ENCODE measurements at regions not wholly inside any gene's neighbourhood (a gene's known extent, or its start where the extent isn't known, plus 50 kb on each side); places are given as distances from the start of the nearest gene placed in this dataset.
"Not testable (repeated sequence)": the region's sequence is repeated elsewhere in the genome, so short reads cannot be mapped to it uniquely, and the experiment has no call there.

GRCh38 chr14:55789406-55789805 is 209.4 kb downstream of the KTN1 start:
- H3K27me3 ChIP-seq: no peaks in the 10 kb centered on the region
- intact Hi-C loops (cut with DNase I): no loop called here
- ATAC-seq (no peak), DNase-seq (no peak)
- H3K9me3 ChIP-seq: no peaks in the 10 kb centered on the region
- no peak overlapping the region for H3K4me3 ChIP-seq
- 95 to 100% (median 97%) methylated on average over 2 of the region's 2 CpGs for WGBS, 4 donors
- H3K36me3 ChIP-seq: no peaks in the 10 kb centered on the region
- peaks cover 0 to 25% (median 0%) of the 10 kb centered on the region in 12 donors for H3K4me1 ChIP-seq
- TF ChIP-seq CTCF (IDR thresholded peaks at IDR 0.05): no peak
- TF ChIP-seq POLR2A (IDR thresholded peaks at IDR 0.05): no peak
- no peak overlapping the region for H3K27ac ChIP-seq

GRCh38 chr14:55794655-55795595 is 214.9 kb downstream of the KTN1 start:
- TF ChIP-seq CTCF (IDR thresholded peaks at IDR 0.05) (no peak), POLR2A (IDR thresholded peaks at IDR 0.05) (no peak)
- H3K4me1 ChIP-seq: peaks cover 0 to 19% (median 0%) of the 10 kb centered on the region in 12 donors

GRCh38 chr14:55796513-55796912 is 216.5 kb downstream of the KTN1 start:
- intact Hi-C loops (cut with DNase I); H3K27me3 ChIP-seq; H3K36me3 ChIP-seq; ATAC-seq; H3K27ac ChIP-seq; H3K4me3 ChIP-seq; DNase-seq; H3K9me3 ChIP-seq; H3K4me1 ChIP-seq: not testable (repeated sequence)
- WGBS, 4 donors: 81 to 91% (median 88%) methylated on average over 3 of the region's 3 CpGs

More at GRCh38 chr14:55794655-55795595, 214.9 kb downstream of the KTN1 start:
- Histone ChIP-seq H3K9me3 (no peaks in the 10 kb centered on the region), H3K4me3 (no peak overlapping the region), H3K36me3 (no peaks in the 10 kb centered on the region), H3K27ac (no peak overlapping the region), H3K27me3 (no peaks in the 10 kb centered on the region)
- intact Hi-C loops (cut with DNase I): no loop called here
- no peak for DNase-seq
- 89 to 94% (median 91%) methylated on average over 6 of the region's 6 CpGs for WGBS, 4 donors
- no peak for ATAC-seq

- Histone ChIP-seq H3K36me3 (no peaks in the 10 kb centered on the region), H3K27ac (no peak overlapping the region), H3K9me3 (no peaks in the 10 kb centered on the region), H3K4me1 (peaks cover 0 to 7% (median 0%) of the 10 kb centered on the region in 12 donors), H3K27me3 (no peaks in the 10 kb centered on the region), H3K4me3 (no peak overlapping the region)
- 88 to 90% (median 90%) methylated on average over 3 of the region's 3 CpGs for WGBS, 4 donors
- no peak for TF ChIP-seq POLR2A (IDR thresholded peaks at IDR 0.05)
- DNase-seq (no peak), ATAC-seq (no peak)
- intact Hi-C loops (cut with DNase I): no loop called here
Observed at GRCh38 chr14:55798406-55798805, 218.4 kb downstream of the KTN1 start.

GRCh38 chr14:55799508-55800095 is 219.6 kb downstream of the KTN1 start:
- ATAC-seq: peak in 1 of 4 donors; percentile 24
- H3K36me3 ChIP-seq: no peaks in the 10 kb centered on the region
- H3K27me3 ChIP-seq: no peaks in the 10 kb centered on the region
- peaks cover 0 to 19% (median 0%) of the 10 kb centered on the region in 12 donors for H3K4me1 ChIP-seq
- H3K4me3 ChIP-seq: no peak overlapping the region
- intact Hi-C loops (cut with DNase I): no loop called here
- H3K27ac ChIP-seq: no peak overlapping the region
- no peak for DNase-seq
- TF ChIP-seq POLR2A (IDR thresholded peaks at IDR 0.05): no peak
- TF ChIP-seq CTCF (IDR thresholded peaks at IDR 0.05): no peak
- no peaks in the 10 kb centered on the region for H3K9me3 ChIP-seq
- 67 to 71% (median 69%) methylated on average over 3 of the region's 3 CpGs for WGBS, 4 donors
